ENCODE measurements at regions not wholly inside any gene's neighbourhood (a gene's known extent, or its start where the extent isn't known, plus 50 kb on each side); places are given as distances from the start of the nearest gene placed in this dataset.

DNA sequence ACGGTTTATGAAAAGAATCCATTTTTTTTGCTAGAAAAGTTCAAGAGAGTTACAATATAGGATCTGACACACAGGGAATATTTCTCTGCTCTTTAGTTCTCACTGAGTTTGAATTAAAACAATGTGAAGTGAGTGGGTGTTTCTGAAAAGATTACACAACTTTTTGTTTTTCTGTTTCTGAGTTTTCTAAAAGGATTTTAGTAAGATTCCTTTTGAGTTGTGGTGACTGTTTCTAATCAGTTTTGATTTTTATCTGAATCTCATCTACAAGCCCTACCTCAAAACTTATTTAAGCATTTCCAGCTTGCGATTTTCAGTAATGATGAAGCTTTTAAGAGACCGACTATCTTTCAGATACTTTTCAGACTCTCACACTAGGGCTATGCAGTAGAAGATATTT is 141.7 kb downstream of the GPAT3 start:
- no peak for TF ChIP-seq CTCF (IDR thresholded peaks at IDR 0.05; ENCODE audit: insufficient read depth, missing control alignments)

DNA sequence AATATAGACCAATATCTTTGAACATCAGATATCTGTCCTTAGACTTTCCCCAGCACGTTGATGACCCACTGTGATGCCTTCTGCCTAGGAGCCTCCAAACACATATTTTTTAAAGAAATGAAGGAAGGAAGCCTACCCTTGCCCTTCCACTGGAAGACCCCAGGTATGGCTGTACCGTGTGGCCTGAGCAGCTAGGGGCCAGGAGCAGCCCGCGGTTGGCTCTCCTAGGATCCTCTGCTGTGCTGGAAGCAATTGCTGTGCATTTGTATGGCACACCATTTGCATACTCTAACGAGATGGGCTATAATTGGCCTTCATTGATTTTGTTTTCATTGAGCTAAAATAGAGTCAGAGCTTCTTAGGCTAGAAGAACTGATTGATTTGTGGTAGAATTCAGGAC is 128.8 kb downstream of the GPAT3 start:
- DNase-seq (ENCODE audit: insufficient read length, low spot score) = no peak
- TF ChIP-seq CTCF (IDR thresholded peaks at IDR 0.05; ENCODE audit: insufficient read depth, missing control alignments) = no peak
- FAIRE-seq = no peak

More for the DNA sequence above, 141.7 kb downstream of the GPAT3 start:
- no peak for DNase-seq (ENCODE audit: insufficient read length, low spot score)
- FAIRE-seq = no peak

GRCh38 chr4:83664071-83664470 is 128.2 kb downstream of the GPAT3 start:
- DNase-seq (ENCODE audit: insufficient read length, low spot score) (no peak), FAIRE-seq (no peak)
- TF ChIP-seq CTCF (IDR thresholded peaks at IDR 0.05; ENCODE audit: insufficient read depth, missing control alignments) = no peak

DNA sequence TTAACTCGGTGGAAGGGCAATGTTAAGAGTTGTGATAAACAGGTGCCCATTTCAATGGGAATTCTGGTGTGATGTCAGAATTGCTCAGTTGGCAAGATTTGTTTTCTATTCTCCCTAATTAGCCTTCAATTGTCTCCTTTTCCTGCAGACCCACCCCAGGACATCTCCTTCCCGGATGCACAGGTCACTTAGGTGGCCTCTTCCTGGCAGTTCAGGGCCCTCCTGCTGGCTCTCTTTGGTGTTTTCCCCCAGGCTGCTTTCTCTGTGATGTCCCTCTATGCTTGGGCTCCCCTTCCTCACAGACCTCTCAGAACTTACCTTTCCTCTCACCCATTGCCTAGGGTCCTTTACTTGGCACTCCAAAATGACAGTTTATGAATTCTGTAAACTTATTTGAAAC is 126.3 kb downstream of the GPAT3 start:
- no peak for TF ChIP-seq CTCF (IDR thresholded peaks at IDR 0.05; ENCODE audit: insufficient read depth, missing control alignments)
- DNase-seq (ENCODE audit: insufficient read length, low spot score) (no peak), FAIRE-seq (no peak)

GRCh38 chr4:83661359-83661758 is 125.5 kb downstream of the GPAT3 start:
- FAIRE-seq = no peak
- DNase-seq (ENCODE audit: insufficient read length, low spot score) = no peak
- TF ChIP-seq CTCF (IDR thresholded peaks at IDR 0.05; ENCODE audit: insufficient read depth, missing control alignments) = no peak

GRCh38 chr4:83660578-83660977 is 124.7 kb downstream of the GPAT3 start:
- no peak for TF ChIP-seq CTCF (IDR thresholded peaks at IDR 0.05; ENCODE audit: insufficient read depth, missing control alignments)
- FAIRE-seq (no peak), DNase-seq (ENCODE audit: insufficient read length, low spot score) (no peak)

GRCh38 chr4:83658806-83659205 is 122.9 kb downstream of the GPAT3 start:
- FAIRE-seq = no peak
- TF ChIP-seq CTCF (IDR thresholded peaks at IDR 0.05; ENCODE audit: insufficient read depth, missing control alignments) = no peak

More at GRCh38 chr4:83658806-83659205, 122.9 kb downstream of the GPAT3 start:
- no peak for DNase-seq (ENCODE audit: insufficient read length, low spot score)
